NB4 (cell line): ENCODE measurements at regions not wholly inside any gene's neighbourhood (a gene's known extent, or its start where the extent isn't known, plus 50 kb on each side); places are given as distances from the start of the nearest gene placed in this dataset.

Experiments used
- DNase-seq: peaks from one replicate; pipeline ENCODE4 v3.0.0; 2010; ENCODE audit warnings: low read depth
- H3K4me3 ChIP-seq: one replicate; pipeline ENCODE4 v1.5.1; 2011; ENCODE audit warnings: mild to moderate bottlenecking, low read depth, low read length, moderate library complexity
- CTCF ChIP-seq: IDR thresholded peaks from one replicate; pipeline ENCODE4 v1.5.1; 2012; ENCODE audit warnings: low read depth, low read length
- MAX ChIP-seq: IDR thresholded peaks from 2 replicates; pipeline ENCODE4 v1.6.1; 2011; ENCODE audit warnings: low read depth, low read length
- MYC ChIP-seq: IDR thresholded peaks from 2 replicates; pipeline ENCODE4 v1.6.1; 2011; ENCODE audit warnings: low read depth, low read length
- POLR2A ChIP-seq: IDR thresholded peaks from 2 replicates; pipeline ENCODE4 v1.6.1; 2011; ENCODE audit warnings: mild to moderate bottlenecking; ENCODE audit not compliant: insufficient read length; ENCODE audit errors: extremely low read depth

- no peak for TF ChIP-seq POLR2A
- H3K4me3 ChIP-seq = no peak overlapping the region
- no peak for DNase-seq
Observed at GRCh38 chr4:72797486-72797885, 228.5 kb upstream of the ADAMTS3 start.

- TF ChIP-seq CTCF (no peak), MYC (no peak), MAX (no peak), POLR2A (no peak)
- no peak for DNase-seq
- no peak overlapping the region for H3K4me3 ChIP-seq
Observed at GRCh38 chr4:72791054-72791453, 222.0 kb upstream of the ADAMTS3 start.

GRCh38 chr4:72786401-72786990, 217.5 kb upstream of the ADAMTS3 start:
- TF ChIP-seq POLR2A (no peak), CTCF (no peak), MAX (no peak)
- DNase-seq = no peak
- no peak overlapping the region for H3K4me3 ChIP-seq

- no peak for DNase-seq
- no peak for TF ChIP-seq CTCF
- TF ChIP-seq MYC = no peak
- no peak for TF ChIP-seq POLR2A
- no peak for TF ChIP-seq MAX
- H3K4me3 ChIP-seq = no peak overlapping the region
Observed at GRCh38 chr4:72779241-72779640, 210.2 kb upstream of the ADAMTS3 start.

- no peak for DNase-seq
- TF ChIP-seq POLR2A = no peak
- TF ChIP-seq MAX = no peak
- TF ChIP-seq CTCF = no peak
- TF ChIP-seq MYC = no peak
- H3K4me3 ChIP-seq = no peak overlapping the region
Observed at GRCh38 chr4:72777436-72777835, 208.4 kb upstream of the ADAMTS3 start.

GRCh38 chr4:72770708-72771107, 201.7 kb upstream of the ADAMTS3 start:
- TF ChIP-seq CTCF (no peak), MYC (no peak), POLR2A (no peak), MAX (no peak)
- no peak overlapping the region for H3K4me3 ChIP-seq
- no peak for DNase-seq
